GM12878 (cell line): ENCODE measurements at regions not wholly inside any gene's neighbourhood (a gene's known extent, or its start where the extent isn't known, plus 50 kb on each side); places are given as distances from the start of the nearest gene placed in this dataset.

Experiments used
- ATAC-seq: fragments of 200-7000 bp; cut with Tn5 transposase; 3 replicates; pipeline ENCODE4 v1.9.1; 2020; ENCODE audit warnings: mild to moderate bottlenecking, moderate library complexity
- BruUV-seq: library from RNA; stranded (reverse); fragments of 400-500 nt; replicated peaks from 2 replicates; lab custom pipeline; 2021; lab: Mats Ljungman, UMichigan
- CTCF ChIA-PET: fragments of 300-600 bp; sonication (Branson Sonifier 250); formaldehyde crosslinking; extraction: SDS; loops from one replicate; lab custom pipeline; 2021; ENCODE audit warnings: inconsistent platforms; lab: Yijun Ruan, JAX
- POLR2A ChIA-PET: fragments of 350-600 bp; formaldehyde crosslinking; extraction: SDS; loops from one replicate; lab custom pipeline; 2021; ENCODE audit warnings: inconsistent platforms; lab: Charles Lee
- RAD21 ChIA-PET: fragments of 300-600 bp; sonication (Branson Sonifier 250); formaldehyde crosslinking; loops from one replicate; lab custom pipeline; 2023; ENCODE audit warnings: antibody characterized with exemption; ENCODE audit not compliant: unreplicated experiment; lab: Charles Lee
- SMC1A ChIA-PET: fragments of 300-600 bp; sonication (Branson Sonifier 250); formaldehyde crosslinking; loops from one replicate; lab custom pipeline; 2023; ENCODE audit not compliant: unreplicated experiment, uncharacterized antibody; lab: Charles Lee
- DNase-seq: peaks from one replicate; pipeline ENCODE4 v3.0.0-alpha.2; 2011; ENCODE audit warnings: low read depth, low spot score
- FAIRE-seq: peaks from 3 replicates; lab custom pipeline; 2011; peaks lifted over from hg19 to GRCh38; lab: Jason Lieb, UNC
- H2AFZ ChIP-seq: 2 replicates; pipeline ENCODE4 v1.6.0; 2011; ENCODE audit warnings: low read depth, low read length, control low read depth; ENCODE audit not compliant: control insufficient read depth
- H3K27ac ChIP-seq: 2 replicates; pipeline ENCODE4 v1.5.1; 2011; ENCODE audit warnings: control low read depth; ENCODE audit not compliant: control insufficient read depth, insufficient read depth
- H3K27me3 ChIP-seq, 2 experiments: replicated peaks in 1 of 2; 2 replicates each; pipeline versions ENCODE4 v1.6.0 to v1.6.1; 2011; ENCODE audit warnings: low read length in 1 of 2; ENCODE audit not compliant: control insufficient read depth in 2 of 2, insufficient read depth in 2 of 2
- H3K36me3 ChIP-seq, 2 experiments: 2 replicates each; pipeline ENCODE4 v1.5.1; 2011; ENCODE audit warnings: low read length in 1 of 2; ENCODE audit not compliant: control insufficient read depth in 2 of 2, insufficient read depth in 2 of 2
- H3K4me1 ChIP-seq: 2 replicates; pipeline ENCODE4 v1.6.1; 2011; ENCODE audit warnings: mild to moderate bottlenecking, low read length, moderate library complexity, mixed read lengths; ENCODE audit not compliant: control insufficient read depth, insufficient read depth
- H3K4me2 ChIP-seq: 2 replicates; pipeline ENCODE4 v1.6.0; 2011; ENCODE audit warnings: control low read depth; ENCODE audit not compliant: control insufficient read depth, insufficient read depth
- H3K4me3 ChIP-seq: fragments of 200-600 bp; sonication (generic); 2 replicates; pipeline ENCODE4 v1.5.1; 2016
- H3K79me2 ChIP-seq: 2 replicates; pipeline ENCODE4 v1.6.0; 2011; ENCODE audit warnings: low read length; ENCODE audit not compliant: control insufficient read depth, insufficient read depth
- H3K9ac ChIP-seq: 2 replicates; pipeline ENCODE4 v1.8.0; 2011; ENCODE audit warnings: low read length, control low read depth, mixed read lengths; ENCODE audit not compliant: control insufficient read depth, insufficient read depth
- H3K9me3 ChIP-seq: replicated peaks from 3 replicates; pipeline ENCODE4 v1.5.1; 2011; ENCODE audit warnings: mild to moderate bottlenecking, low read length; ENCODE audit not compliant: control insufficient read depth, insufficient read depth
- H4K20me1 ChIP-seq: 2 replicates; pipeline ENCODE4 v1.6.0; 2011; ENCODE audit not compliant: control insufficient read depth, insufficient read depth
- ATF3 ChIP-seq: IDR thresholded peaks from 2 replicates; pipeline ENCODE4 v1.6.1; 2011; ENCODE audit warnings: low read depth, mild to moderate bottlenecking, low read length, moderate library complexity, borderline replicate concordance; ENCODE audit errors: extremely low read depth
- ESRRA ChIP-seq: IDR thresholded peaks from 2 replicates; pipeline ENCODE4 v1.6.1; 2012; ENCODE audit warnings: mild to moderate bottlenecking, low read length, improper control_type of control experiment
- GABPA ChIP-seq: IDR thresholded peaks from 2 replicates; pipeline ENCODE4 v1.6.1; 2014; ENCODE audit warnings: antibody characterized with exemption, low read depth, mild to moderate bottlenecking, inconsistent platforms
- HDAC2 ChIP-seq: fragments of 200-600 bp; sonication (generic); IDR thresholded peaks from 2 replicates; pipeline ENCODE4 v1.6.1; 2017
- IKZF1 ChIP-seq: fragments of 450-650 bp; conservative IDR thresholded peaks from 2 replicates; pipeline ENCODE4 v1.6.1; 2017; ENCODE audit warnings: antibody characterized with exemption, mild to moderate bottlenecking
- KAT2A ChIP-seq: conservative IDR thresholded peaks from 2 replicates; pipeline ENCODE4 v1.6.1; 2011; ENCODE audit warnings: low read depth, low read length; ENCODE audit not compliant: control insufficient read depth
- MYC ChIP-seq: IDR thresholded peaks from 2 replicates; pipeline ENCODE4 v1.6.1; 2011; ENCODE audit warnings: mild to moderate bottlenecking, low read length, moderate library complexity, inconsistent platforms; ENCODE audit not compliant: insufficient read depth, insufficient replicate concordance, insufficient read length, severe bottlenecking
- NR2C1 ChIP-seq: fragments of 450-650 bp; IDR thresholded peaks from 2 replicates; pipeline ENCODE4 v1.6.1; 2017; ENCODE audit warnings: antibody characterized with exemption, mild to moderate bottlenecking, moderate library complexity
- PAX5 ChIP-seq: IDR thresholded peaks from 2 replicates; pipeline ENCODE4 v1.6.1; 2011; ENCODE audit warnings: low read depth, low read length, borderline replicate concordance
- RAD21 ChIP-seq: IDR thresholded peaks from 2 replicates; pipeline ENCODE4 v1.6.1; 2011; ENCODE audit warnings: mild to moderate bottlenecking, low read depth, low read length, moderate library complexity; ENCODE audit not compliant: insufficient read depth
- RELB ChIP-seq: fragments of 450-650 bp; IDR thresholded peaks from 2 replicates; pipeline ENCODE4 v1.6.1; 2017; ENCODE audit warnings: low read depth, mild to moderate bottlenecking, moderate library complexity
- TARDBP ChIP-seq: IDR thresholded peaks from 2 replicates; pipeline ENCODE4 v1.6.1; 2016; ENCODE audit warnings: borderline replicate concordance
- YY1 ChIP-seq: IDR thresholded peaks from 2 replicates; pipeline ENCODE4 v1.6.1; 2011; ENCODE audit warnings: low read depth, mild to moderate bottlenecking, low read length
- ZBTB11 ChIP-seq: fragments of 450-650 bp; formaldehyde crosslinking; IDR thresholded peaks from 2 replicates; pipeline ENCODE4 v1.5.0; 2022; ENCODE audit warnings: mild to moderate bottlenecking, missing genetic modification characterization
- ZNF207 ChIP-seq: fragments of 450-650 bp; IDR thresholded peaks from 2 replicates; pipeline ENCODE4 v1.6.1; 2014; ENCODE audit warnings: antibody characterized with exemption, mild to moderate bottlenecking, borderline replicate concordance
- ZZZ3 ChIP-seq: IDR thresholded peaks from 2 replicates; pipeline ENCODE4 v1.6.1; 2011; ENCODE audit warnings: low read depth; ENCODE audit not compliant: control insufficient read depth, insufficient read length
- WGBS: methylation state at CpG from one replicate; pipeline ENCODE4 v1.1.6; 2016; ENCODE audit warnings: low lambda C conversion rate; ENCODE audit not compliant: insufficient replicate concordance, insufficient coverage; ENCODE audit errors: missing lambda C conversion rate; 5-methylcytosine and 5-hydroxymethylcytosine counted together
- in situ Hi-C: fragments of 300-500 bp; cut with MboI; formaldehyde crosslinking; loops from 9 replicates; pipeline ENCODE4 v1.14.3; 2018; ENCODE audit warnings: mixed read lengths
- intact Hi-C: fragments of 100-400 bp; cut with micrococcal nuclease; formaldehyde crosslinking; loops from one replicate; pipeline ENCODE4 v1.14.2; 2022; ENCODE audit not compliant: unreplicated experiment

GRCh38 chr10:94268652-94269051 is 94.1 kb downstream of the NOC3L start:
- H3K36me3 ChIP-seq, result no peaks in the 10 kb centered on the region
- ATAC-seq (no peak), DNase-seq (no peak), FAIRE-seq (no peak)
- no peaks in the 10 kb centered on the region for H4K20me1 ChIP-seq
- H2AFZ ChIP-seq, result no peak overlapping the region
- no peaks in the 10 kb centered on the region for H3K79me2 ChIP-seq
- BruUV-seq, result no TSS peak
- no peaks in the 10 kb centered on the region; the same call in 2 of the 3 replicates for H3K9me3 ChIP-seq
- WGBS, result 45% methylated on average over 6 of the region's 6 CpGs
- H3K4me1 ChIP-seq, result no peaks in the 10 kb centered on the region
- RAD21 ChIA-PET, result no interaction called here
- no peak overlapping the region for H3K9ac ChIP-seq
- CTCF ChIA-PET, result no interaction called here
- in situ Hi-C loops, result no loop called here
- H3K4me2 ChIP-seq, result no peak overlapping the region
- POLR2A ChIA-PET, result no interaction called here
- H3K27ac ChIP-seq, result no peak overlapping the region
- no peak overlapping the region for H3K4me3 ChIP-seq
- TF ChIP-seq ZNF207, result no peak
- TF ChIP-seq RELB, result no peak
- no peak for TF ChIP-seq NR2C1
- TF ChIP-seq ZBTB11 (CRISPR knock-in tag), result no peak
- no peak for TF ChIP-seq ZZZ3
- no peak for TF ChIP-seq IKZF1
- TF ChIP-seq RAD21, result no peak
- no peak for TF ChIP-seq ATF3
- no peak for TF ChIP-seq ESRRA
- TF ChIP-seq YY1, result no peak
- no peak for TF ChIP-seq PAX5
- TF ChIP-seq TARDBP, result no peak
- no peak for TF ChIP-seq GABPA
- no peak for TF ChIP-seq KAT2A
- no peak for TF ChIP-seq MYC
- TF ChIP-seq HDAC2, result no peak
- H3K27me3 ChIP-seq, result no peaks in the 10 kb centered on the region
- intact Hi-C loops, result no loop called here
- SMC1A ChIA-PET, result no interaction called here
